Thoracic aorta (tissue), 2 donors: ENCODE measurements at regions not wholly inside any gene's neighbourhood (a gene's known extent, or its start where the extent isn't known, plus 50 kb on each side); places are given as distances from the start of the nearest gene placed in this dataset.
"Not testable (repeated sequence)": the region's sequence is repeated elsewhere in the genome, so short reads cannot be mapped to it uniquely, and the experiment has no call there.

Experiments used
- ATAC-seq: fragments of 150-250 bp; one replicate; pipeline ENCODE4 v1.8.0; 2017; ENCODE audit warnings: low read depth; ENCODE audit not compliant: insufficient number of reproducible peaks, low FRiP score
- DNase-seq: peaks from one replicate; pipeline ENCODE4 v3.0.0-alpha.2; 2020; ENCODE audit warnings: low spot score
- H3K27ac ChIP-seq, 2 donors: fragments of 200-600 bp; sonication (generic); 1 replicate in 1 of 2; 2 replicates in 1 of 2; pipeline ENCODE4 v1.5.1; 2016; ENCODE audit warnings: mild to moderate bottlenecking in 2 of 2, moderate library complexity in 2 of 2
- H3K27me3 ChIP-seq: fragments of 200-600 bp; sonication (generic); replicated peaks from 2 replicates; pipeline ENCODE4 v1.6.0; 2016; ENCODE audit warnings: mild to moderate bottlenecking; ENCODE audit not compliant: insufficient read depth
- H3K36me3 ChIP-seq: fragments of 200-600 bp; sonication (generic); one replicate; pipeline ENCODE4 v1.5.1; 2016
- H3K4me1 ChIP-seq, 2 donors: fragments of 200-600 bp; sonication (generic); 1 replicate in 1 of 2; 2 replicates in 1 of 2; pipeline versions ENCODE4 v1.5.1 to v1.6.0; 2016; ENCODE audit warnings: low read depth in 2 of 2, mild to moderate bottlenecking in 1 of 2; ENCODE audit not compliant: control insufficient read depth in 1 of 2
- H3K4me3 ChIP-seq: fragments of 200-600 bp; sonication (generic); 2 replicates; pipeline ENCODE4 v1.5.1; 2016; ENCODE audit warnings: mild to moderate bottlenecking
- H3K9me3 ChIP-seq: fragments of 200-600 bp; sonication (generic); 2 replicates; pipeline ENCODE4 v1.5.1; 2016
- TF ChIP-seq, protein P1 (sequence below): fragments of 200-600 bp; sonication (generic); IDR thresholded peaks from one replicate; pipeline ENCODE4 v1.5.1; 2019; ENCODE audit warnings: antibody characterized with exemption

DNA sequence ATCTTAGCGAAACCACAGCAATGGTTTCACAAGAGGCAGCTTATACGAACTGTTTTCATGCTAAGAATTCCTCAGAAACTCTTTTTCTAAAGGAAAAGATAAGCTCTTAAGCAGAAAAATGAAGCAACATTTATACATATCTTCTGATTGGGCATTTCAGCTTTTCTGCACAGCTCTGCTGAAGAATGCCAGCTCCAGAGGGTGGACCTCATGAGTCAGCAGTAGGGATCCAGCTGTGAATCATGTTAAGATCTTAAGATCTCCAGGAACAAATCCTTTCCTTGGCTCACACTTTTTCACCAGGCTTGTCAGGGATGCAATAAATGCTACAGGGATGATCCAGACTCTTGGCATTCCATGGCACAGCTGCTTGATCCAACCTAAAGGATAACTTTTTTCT, 477.1 kb upstream of the CCDC196 start:
- TF ChIP-seq, protein P1, sequence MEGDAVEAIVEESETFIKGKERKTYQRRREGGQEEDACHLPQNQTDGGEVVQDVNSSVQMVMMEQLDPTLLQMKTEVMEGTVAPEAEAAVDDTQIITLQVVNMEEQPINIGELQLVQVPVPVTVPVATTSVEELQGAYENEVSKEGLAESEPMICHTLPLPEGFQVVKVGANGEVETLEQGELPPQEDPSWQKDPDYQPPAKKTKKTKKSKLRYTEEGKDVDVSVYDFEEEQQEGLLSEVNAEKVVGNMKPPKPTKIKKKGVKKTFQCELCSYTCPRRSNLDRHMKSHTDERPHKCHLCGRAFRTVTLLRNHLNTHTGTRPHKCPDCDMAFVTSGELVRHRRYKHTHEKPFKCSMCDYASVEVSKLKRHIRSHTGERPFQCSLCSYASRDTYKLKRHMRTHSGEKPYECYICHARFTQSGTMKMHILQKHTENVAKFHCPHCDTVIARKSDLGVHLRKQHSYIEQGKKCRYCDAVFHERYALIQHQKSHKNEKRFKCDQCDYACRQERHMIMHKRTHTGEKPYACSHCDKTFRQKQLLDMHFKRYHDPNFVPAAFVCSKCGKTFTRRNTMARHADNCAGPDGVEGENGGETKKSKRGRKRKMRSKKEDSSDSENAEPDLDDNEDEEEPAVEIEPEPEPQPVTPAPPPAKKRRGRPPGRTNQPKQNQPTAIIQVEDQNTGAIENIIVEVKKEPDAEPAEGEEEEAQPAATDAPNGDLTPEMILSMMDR, result no peak
- Histone ChIP-seq H3K27ac (no peak overlapping the region), H3K36me3 (no peaks in the 10 kb centered on the region), H3K4me1 (no peaks in the 10 kb centered on the region), H3K4me3 (no peak overlapping the region), H3K27me3 (no peaks in the 10 kb centered on the region), H3K9me3 (no peaks in the 10 kb centered on the region)
- DNase-seq (no peak), ATAC-seq (no peak)

DNA sequence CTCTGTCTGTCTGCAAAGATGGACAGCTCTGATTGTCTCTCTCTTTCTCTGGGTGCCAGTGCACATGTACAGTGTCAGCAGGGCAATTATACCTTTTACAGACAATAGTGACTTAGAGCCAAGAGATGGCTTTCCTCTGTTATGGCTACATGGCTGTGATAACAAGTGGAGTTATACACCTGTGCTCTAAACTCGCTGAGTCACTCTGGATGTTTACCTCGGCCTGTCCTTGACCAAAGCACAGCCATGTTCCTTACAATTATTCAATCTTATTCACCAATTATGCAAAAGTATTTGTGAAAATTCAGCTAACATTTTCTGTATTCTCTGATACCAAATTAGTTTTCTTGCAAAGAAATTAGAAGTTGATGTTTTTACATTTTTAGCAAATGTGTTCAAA, 475.5 kb upstream of the CCDC196 start:
- no peak overlapping the region for H3K27ac ChIP-seq
- no peaks in the 10 kb centered on the region for H3K27me3 ChIP-seq
- no peaks in the 10 kb centered on the region for H3K4me1 ChIP-seq
- H3K9me3 ChIP-seq, result no peaks in the 10 kb centered on the region
- DNase-seq (no peak), ATAC-seq (no peak)
- H3K4me3 ChIP-seq, result no peak overlapping the region
- no peaks in the 10 kb centered on the region for H3K36me3 ChIP-seq
- TF ChIP-seq, protein P1, result no peak

DNA sequence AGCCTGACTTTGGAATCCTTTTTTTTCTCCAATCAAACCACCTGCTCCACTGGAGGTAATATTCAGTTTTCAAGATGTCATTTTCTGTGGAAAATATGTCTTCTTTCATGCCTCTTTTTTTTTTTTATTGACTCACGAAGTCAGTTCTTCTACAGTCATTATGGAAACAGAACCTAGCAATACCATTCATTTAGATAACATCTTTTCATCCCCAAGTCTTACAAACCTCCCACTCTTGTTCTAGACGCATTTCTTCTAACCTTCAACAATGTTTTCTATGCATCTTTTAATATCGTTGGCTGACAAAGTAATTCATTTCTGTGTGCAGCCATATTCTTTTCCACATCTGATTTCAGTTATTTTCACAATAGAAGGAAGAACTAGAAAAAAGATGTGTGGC, 474.3 kb upstream of the CCDC196 start:
- Histone ChIP-seq H3K9me3 (no peaks in the 10 kb centered on the region), H3K27ac (no peak overlapping the region), H3K4me1 (no peaks in the 10 kb centered on the region), H3K36me3 (no peaks in the 10 kb centered on the region), H3K4me3 (no peak overlapping the region), H3K27me3 (no peaks in the 10 kb centered on the region)
- TF ChIP-seq, protein P1, result no peak
- ATAC-seq (no peak), DNase-seq (no peak)

DNA sequence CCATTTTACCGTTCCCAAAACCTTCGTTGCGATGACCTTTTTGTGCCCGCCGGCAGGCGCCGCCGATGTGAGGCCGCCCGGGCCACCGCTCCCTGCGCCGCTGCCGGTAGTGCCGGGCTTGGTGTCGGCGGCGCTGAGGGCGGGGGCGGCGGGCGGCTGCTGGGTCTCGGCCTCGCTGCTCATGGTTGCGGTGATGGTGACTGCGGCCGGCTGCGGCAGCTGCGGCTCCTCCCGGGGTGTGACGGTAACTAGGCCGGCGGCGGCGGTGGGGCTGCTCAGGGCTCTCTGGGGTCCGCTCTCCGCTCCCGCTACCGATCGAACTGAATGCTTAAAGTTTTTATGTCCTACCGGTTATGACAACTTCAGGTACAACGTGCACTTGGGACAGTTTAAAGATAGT, 472.6 kb upstream of the CCDC196 start:
- H3K36me3 ChIP-seq, H3K27me3 ChIP-seq, H3K9me3 ChIP-seq, H3K4me1 ChIP-seq, H3K4me3 ChIP-seq, ATAC-seq, H3K27ac ChIP-seq, DNase-seq: not testable (repeated sequence)

DNA sequence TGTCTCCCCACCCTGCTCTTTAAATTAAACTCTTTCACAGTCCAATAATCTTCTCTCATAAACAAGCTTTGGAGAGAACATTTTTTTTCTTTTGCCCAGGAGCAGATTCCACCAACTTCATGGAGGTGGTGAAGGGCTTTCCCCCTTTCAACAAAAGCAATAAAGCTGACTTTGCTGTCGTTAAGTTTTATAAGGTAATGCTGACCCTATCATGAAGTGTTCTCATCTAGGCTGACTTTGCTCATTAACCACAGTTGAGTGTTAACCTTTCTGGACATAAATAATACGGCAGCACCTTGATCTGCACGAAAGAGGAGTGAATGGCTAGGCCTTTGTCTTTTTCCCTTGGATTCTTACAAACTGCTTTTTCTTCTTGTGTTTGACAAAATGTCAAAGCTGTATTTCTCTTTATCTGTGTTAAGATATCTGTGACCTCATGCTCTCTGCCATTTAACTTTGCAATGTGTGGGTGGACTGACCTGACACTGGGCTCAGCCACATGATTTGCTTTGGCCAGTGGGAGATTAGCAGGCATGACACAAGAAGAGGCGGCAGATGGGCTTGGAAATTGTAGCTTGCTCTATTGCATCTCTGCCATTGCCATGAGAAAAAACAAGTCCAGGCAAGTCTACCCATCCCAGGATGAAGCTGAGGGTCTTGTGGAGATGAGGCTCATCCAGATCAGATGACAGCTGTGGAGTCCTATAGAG, 470.9 kb upstream of the CCDC196 start:
- TF ChIP-seq, protein P1, result no peak
- H3K27me3 ChIP-seq, result no peaks in the 10 kb centered on the region
- no peaks in the 10 kb centered on the region for H3K4me1 ChIP-seq

DNA sequence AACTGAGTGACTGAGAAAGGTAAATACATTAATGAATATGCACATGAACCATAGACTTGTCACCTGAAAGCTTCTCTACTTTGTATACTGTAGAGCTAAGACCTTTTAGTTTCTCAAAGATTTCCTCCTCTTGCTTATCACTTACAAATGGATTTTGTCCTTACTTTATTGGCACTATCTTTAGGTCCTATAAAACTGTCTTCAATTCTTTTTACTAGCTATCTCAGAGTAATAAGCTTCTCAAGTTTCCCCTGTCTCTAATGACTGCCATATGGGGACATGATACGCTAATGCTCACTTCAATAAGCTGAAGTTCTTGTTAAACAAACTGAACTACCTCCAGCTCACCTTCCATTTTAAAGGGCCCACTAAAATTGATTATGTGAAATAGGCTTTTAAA, 468.2 kb upstream of the CCDC196 start:
- TF ChIP-seq, protein P1, result no peak
- H3K9me3 ChIP-seq, result no peaks in the 10 kb centered on the region
- no peaks in the 10 kb centered on the region for H3K36me3 ChIP-seq
- no peak overlapping the region for H3K4me3 ChIP-seq
- no peak overlapping the region for H3K27ac ChIP-seq
- DNase-seq, result no peak
- no peaks in the 10 kb centered on the region for H3K4me1 ChIP-seq
- no peaks in the 10 kb centered on the region for H3K27me3 ChIP-seq
- ATAC-seq, result no peak

More for the DNA sequence above, 470.9 kb upstream of the CCDC196 start:
- H3K36me3 ChIP-seq, result no peaks in the 10 kb centered on the region
- ATAC-seq, result no peak
- no peak overlapping the region for H3K4me3 ChIP-seq
- no peak overlapping the region for H3K27ac ChIP-seq
- H3K9me3 ChIP-seq, result no peaks in the 10 kb centered on the region
- no peak for DNase-seq
